Neutrophil (primary cell): ENCODE measurements at regions not wholly inside any gene's neighbourhood (a gene's known extent, or its start where the extent isn't known, plus 50 kb on each side); places are given as distances from the start of the nearest gene placed in this dataset.

Source experiments
- H3K27ac ChIP-seq: fragments of 200-600 bp; sonication (generic); 2 replicates; pipeline ENCODE4 v1.5.1; 2016; ENCODE audit warnings: mild to moderate bottlenecking, moderate library complexity
- H3K27me3 ChIP-seq: fragments of 200-600 bp; sonication (generic); 2 replicates; pipeline ENCODE4 v1.6.0; 2016; ENCODE audit warnings: mild to moderate bottlenecking
- H3K36me3 ChIP-seq: fragments of 200-600 bp; sonication (generic); 2 replicates; pipeline ENCODE4 v1.5.1; 2017
- H3K4me1 ChIP-seq, 2 experiments: fragments of 200-600 bp in 1 of 2; sonication (generic) in 1 of 2; 1 replicate in 1 of 2; 2 replicates in 1 of 2; pipeline versions ENCODE4 v1.5.1 to v1.6.1; 2013 to 2016; ENCODE audit warnings: low read depth in 1 of 2, low read length in 1 of 2, mild to moderate bottlenecking in 1 of 2, moderate library complexity in 1 of 2; ENCODE audit not compliant: control insufficient read depth in 1 of 2, insufficient read depth in 1 of 2
- H3K4me3 ChIP-seq, 2 experiments: fragments of 200-600 bp in 1 of 2; sonication (generic) in 1 of 2; 1 replicate in 1 of 2; 2 replicates in 1 of 2; pipeline ENCODE4 v1.5.1; 2013 to 2016; ENCODE audit warnings: low read depth in 1 of 2, low read length in 1 of 2, mild to moderate bottlenecking in 1 of 2, moderate library complexity in 1 of 2
- H3K9me3 ChIP-seq: fragments of 200-600 bp; sonication (generic); 2 replicates; pipeline ENCODE4 v1.5.1; 2016
- CTCF ChIP-seq: fragments of 200-600 bp; sonication (generic); IDR thresholded peaks from 2 replicates; pipeline ENCODE4 v1.5.1; 2016; ENCODE audit warnings: antibody characterized with exemption

DNA sequence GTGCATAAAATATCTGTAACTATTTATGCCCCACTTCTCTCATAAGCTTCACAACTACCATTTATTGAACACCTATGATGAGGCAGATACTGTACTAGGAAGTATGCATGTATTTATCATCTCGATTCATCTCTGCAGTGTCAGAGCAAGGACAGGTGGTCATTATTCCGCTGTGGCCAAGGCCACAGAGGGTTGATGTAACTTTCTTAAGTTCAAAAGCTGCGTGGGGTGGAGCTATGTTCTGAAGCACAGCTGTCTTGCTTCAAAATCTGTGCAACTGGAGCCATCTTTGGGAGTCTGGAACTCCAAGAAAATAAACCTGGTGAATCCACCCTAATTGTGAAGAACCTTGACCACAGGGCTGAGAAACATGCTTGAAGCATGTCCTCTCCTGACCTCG is 60.2 kb upstream of the HMGXB4 start:
- H3K36me3 ChIP-seq: no peaks in the 10 kb centered on the region
- peaks cover 21% of the 10 kb centered on the region for H3K27me3 ChIP-seq
- H3K4me3 ChIP-seq: no peak overlapping the region
- no peaks in the 10 kb centered on the region for H3K9me3 ChIP-seq
- no peaks in the 10 kb centered on the region for H3K4me1 ChIP-seq
- H3K27ac ChIP-seq: no peak overlapping the region
- no peak for TF ChIP-seq CTCF

GRCh38 chr22:35197886-35198285 is 59.4 kb upstream of the HMGXB4 start:
- no peaks in the 10 kb centered on the region for H3K4me1 ChIP-seq

DNA sequence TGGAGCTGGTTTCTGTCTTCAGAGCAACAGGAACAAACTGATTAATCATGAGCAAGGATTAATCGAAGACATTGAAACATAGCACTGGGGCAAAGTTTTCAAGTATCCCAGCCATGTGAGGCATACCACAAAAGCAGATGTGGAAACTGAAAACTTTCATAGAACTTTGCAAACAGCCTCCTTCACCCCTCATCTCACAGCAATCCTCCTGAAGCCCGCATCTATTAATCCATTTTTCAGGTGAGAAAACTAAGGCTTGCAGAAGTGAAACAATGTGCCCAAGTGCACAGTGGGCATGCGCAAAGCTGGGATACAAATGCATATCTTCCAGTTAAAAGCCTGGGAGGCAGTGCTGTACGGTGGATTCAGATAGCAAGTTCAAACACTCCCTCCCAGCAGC is 58.6 kb upstream of the HMGXB4 start:
- no peak overlapping the region for H3K4me3 ChIP-seq
- no peak overlapping the region for H3K27ac ChIP-seq
- H3K36me3 ChIP-seq: no peaks in the 10 kb centered on the region
- H3K27me3 ChIP-seq: peaks cover 21% of the 10 kb centered on the region
- no peak for TF ChIP-seq CTCF
- no peaks in the 10 kb centered on the region for H3K9me3 ChIP-seq
- H3K4me1 ChIP-seq: no peaks in the 10 kb centered on the region

More at GRCh38 chr22:35197886-35198285, 59.4 kb upstream of the HMGXB4 start:
- no peak for TF ChIP-seq CTCF
- Histone ChIP-seq H3K27ac (no peak overlapping the region), H3K4me3 (no peak overlapping the region), H3K9me3 (no peaks in the 10 kb centered on the region), H3K27me3 (peaks cover 21% of the 10 kb centered on the region), H3K36me3 (no peaks in the 10 kb centered on the region)

- no peak overlapping the region for H3K27ac ChIP-seq
Observed at GRCh38 chr22:35202376-35202775, 54.9 kb upstream of the HMGXB4 start.

DNA sequence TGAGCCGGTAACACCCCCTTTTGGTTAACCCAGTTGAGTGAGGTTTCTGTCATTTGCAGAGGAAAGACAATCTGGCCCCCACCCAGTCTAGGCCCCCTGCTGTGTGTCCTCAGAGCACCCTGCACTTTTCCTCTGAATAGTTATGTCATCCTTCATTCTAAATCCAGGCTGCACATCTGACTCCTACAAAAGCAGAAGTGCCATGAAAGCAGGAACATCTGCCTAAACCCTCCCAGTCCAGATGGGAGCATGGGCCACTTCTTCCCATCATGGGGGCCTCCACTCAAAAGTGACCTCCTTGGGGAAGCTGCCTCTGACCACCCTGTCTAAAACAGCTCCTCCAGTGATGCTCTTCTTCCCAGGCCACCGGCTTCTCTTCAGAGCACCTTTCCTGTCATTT is 53.7 kb upstream of the HMGXB4 start:
- Histone ChIP-seq H3K4me3 (no peak overlapping the region), H3K4me1 (no peaks in the 10 kb centered on the region), H3K27me3 (peaks cover 7% of the 10 kb centered on the region), H3K27ac (no peak overlapping the region), H3K9me3 (no peaks in the 10 kb centered on the region), H3K36me3 (no peaks in the 10 kb centered on the region)
- no peak for TF ChIP-seq CTCF

More at GRCh38 chr22:35202376-35202775, 54.9 kb upstream of the HMGXB4 start:
- TF ChIP-seq CTCF: no peak
- Histone ChIP-seq H3K9me3 (no peaks in the 10 kb centered on the region), H3K27me3 (peaks cover 18% of the 10 kb centered on the region), H3K4me1 (no peaks in the 10 kb centered on the region), H3K36me3 (no peaks in the 10 kb centered on the region), H3K4me3 (no peak overlapping the region)
